Thoracic aorta (tissue), 2 donors: ENCODE measurements at regions not wholly inside any gene's neighbourhood (a gene's known extent, or its start where the extent isn't known, plus 50 kb on each side); places are given as distances from the start of the nearest gene placed in this dataset.

ENCODE experiments used
- ATAC-seq: fragments of 150-250 bp; one replicate; pipeline ENCODE4 v1.8.0; 2017; ENCODE audit warnings: low read depth; ENCODE audit not compliant: insufficient number of reproducible peaks, low FRiP score
- DNase-seq: peaks from one replicate; pipeline ENCODE4 v3.0.0-alpha.2; 2020; ENCODE audit warnings: low spot score
- H3K27ac ChIP-seq, 2 donors: fragments of 200-600 bp; sonication (generic); 1 replicate in 1 of 2; 2 replicates in 1 of 2; pipeline ENCODE4 v1.5.1; 2016; ENCODE audit warnings: mild to moderate bottlenecking in 2 of 2, moderate library complexity in 2 of 2
- H3K27me3 ChIP-seq: fragments of 200-600 bp; sonication (generic); replicated peaks from 2 replicates; pipeline ENCODE4 v1.6.0; 2016; ENCODE audit warnings: mild to moderate bottlenecking; ENCODE audit not compliant: insufficient read depth
- H3K36me3 ChIP-seq: fragments of 200-600 bp; sonication (generic); one replicate; pipeline ENCODE4 v1.5.1; 2016
- H3K4me1 ChIP-seq, 2 donors: fragments of 200-600 bp; sonication (generic); 1 replicate in 1 of 2; 2 replicates in 1 of 2; pipeline versions ENCODE4 v1.5.1 to v1.6.0; 2016; ENCODE audit warnings: low read depth in 2 of 2, mild to moderate bottlenecking in 1 of 2; ENCODE audit not compliant: control insufficient read depth in 1 of 2
- H3K4me3 ChIP-seq: fragments of 200-600 bp; sonication (generic); 2 replicates; pipeline ENCODE4 v1.5.1; 2016; ENCODE audit warnings: mild to moderate bottlenecking
- H3K9me3 ChIP-seq: fragments of 200-600 bp; sonication (generic); 2 replicates; pipeline ENCODE4 v1.5.1; 2016
- CTCF ChIP-seq: fragments of 200-600 bp; sonication (generic); IDR thresholded peaks from one replicate; pipeline ENCODE4 v1.5.1; 2019; ENCODE audit warnings: antibody characterized with exemption

GRCh38 chr15:62454567-62455172, 289.6 kb upstream of the C2CD4B start:
- no peak overlapping the region for H3K4me3 ChIP-seq
- no peaks in the 10 kb centered on the region for H3K27me3 ChIP-seq
- no peak for TF ChIP-seq CTCF
- no peaks in the 10 kb centered on the region for H3K9me3 ChIP-seq
- H3K36me3 ChIP-seq = no peaks in the 10 kb centered on the region
- DNase-seq = no peak
- peak overlapping the region; percentile 83 to 86 for H3K27ac ChIP-seq
- peaks cover 37 to 92% of the 10 kb centered on the region in 2 donors for H3K4me1 ChIP-seq
- no peak for ATAC-seq

GRCh38 chr15:62455441-62455921, 290.4 kb upstream of the C2CD4B start:
- no peaks in the 10 kb centered on the region for H3K27me3 ChIP-seq
- peaks cover 37 to 96% of the 10 kb centered on the region in 2 donors for H3K4me1 ChIP-seq
- no peak for TF ChIP-seq CTCF
- H3K36me3 ChIP-seq = no peaks in the 10 kb centered on the region
- no peak overlapping the region for H3K4me3 ChIP-seq
- ATAC-seq (no peak), DNase-seq (no peak)
- no peaks in the 10 kb centered on the region for H3K9me3 ChIP-seq
- peak overlapping the region; percentile 83 to 86 for H3K27ac ChIP-seq

- ATAC-seq = peak; percentile 37
Measured at GRCh38 chr15:62456011-62456920, 291.2 kb upstream of the C2CD4B start.

GRCh38 chr15:62457100-62457499, 292.0 kb upstream of the C2CD4B start:
- peak overlapping the region; percentile 83 to 86 for H3K27ac ChIP-seq
- no peak for ATAC-seq
- DNase-seq = no peak
- H3K4me3 ChIP-seq = no peak overlapping the region
- H3K9me3 ChIP-seq = no peaks in the 10 kb centered on the region
- H3K4me1 ChIP-seq = peaks cover 36 to 87% of the 10 kb centered on the region in 2 donors
- no peak for TF ChIP-seq CTCF
- no peaks in the 10 kb centered on the region for H3K27me3 ChIP-seq
- no peaks in the 10 kb centered on the region for H3K36me3 ChIP-seq

More at GRCh38 chr15:62456011-62456920, 291.2 kb upstream of the C2CD4B start:
- Histone ChIP-seq H3K9me3 (no peaks in the 10 kb centered on the region), H3K4me3 (no peak overlapping the region), H3K4me1 (peaks cover 37 to 95% of the 10 kb centered on the region in 2 donors), H3K27me3 (no peaks in the 10 kb centered on the region), H3K27ac (peak overlapping the region; percentile 83 to 86), H3K36me3 (no peaks in the 10 kb centered on the region)
- TF ChIP-seq CTCF = no peak
- DNase-seq = no peak

GRCh38 chr15:62459875-62460274, 294.8 kb upstream of the C2CD4B start:
- no peak for DNase-seq
- no peak overlapping the region for H3K27ac ChIP-seq

More at GRCh38 chr15:62459875-62460274, 294.8 kb upstream of the C2CD4B start:
- ATAC-seq = no peak
- H3K9me3 ChIP-seq = no peaks in the 10 kb centered on the region
- H3K27me3 ChIP-seq = no peaks in the 10 kb centered on the region
- no peak overlapping the region for H3K4me3 ChIP-seq
- no peaks in the 10 kb centered on the region for H3K36me3 ChIP-seq
- no peak for TF ChIP-seq CTCF
- peaks cover 22 to 80% of the 10 kb centered on the region in 2 donors for H3K4me1 ChIP-seq
